K562 (cell line): ENCODE measurements at regions not wholly inside any gene's neighbourhood (a gene's known extent, or its start where the extent isn't known, plus 50 kb on each side); places are given as distances from the start of the nearest gene placed in this dataset.

ENCODE experiments used
- ATAC-seq: fragments of 200-7000 bp; cut with Tn5 transposase; 3 replicates; pipeline ENCODE4 v1.9.1; 2020; ENCODE audit warnings: moderate library complexity
- BruUV-seq: library from RNA; stranded (reverse); fragments of 400-500 nt; replicated peaks from 2 replicates; lab custom pipeline; 2021; lab: Mats Ljungman, UMichigan
- CTCF ChIA-PET: fragments of 300-600 bp; formaldehyde crosslinking; extraction: SDS; loops from one replicate; lab custom pipeline; 2021; ENCODE audit warnings: low intra/inter-chr PET ratio; lab: Yijun Ruan, JAX
- POLR2A ChIA-PET: fragments of 300-600, 350-650 bp; sonication (Branson Sonifier 250); formaldehyde crosslinking; extraction: SDS; loops from one replicate; lab custom pipeline; 2021; ENCODE audit warnings: antibody characterized with exemption, inconsistent platforms; lab: Yijun Ruan, JAX
- DNase-seq, 4 experiments: peaks; one replicate each; pipeline versions ENCODE4 v3.0.0 to v3.0.0-alpha.2; 2011 to 2018; ENCODE audit warnings: low spot score in 3 of 4, mixed read lengths in 3 of 4; ENCODE audit errors: extremely low read depth in 1 of 4
- FAIRE-seq: peaks from 2 replicates; lab custom pipeline; 2011; peaks lifted over from hg19 to GRCh38; lab: Jason Lieb, UNC
- H2AFZ ChIP-seq: 2 replicates; pipeline ENCODE4 v1.6.0; 2011; ENCODE audit warnings: low read depth, low read length, control low read depth, inconsistent platforms
- H3K27ac ChIP-seq: fragments of 200-600 bp; 3 replicates; pipeline ENCODE4 v1.8.0; 2011; ENCODE audit warnings: low read depth, mild to moderate bottlenecking, control low read depth, inconsistent platforms, low read length, moderate library complexity, mixed read lengths; ENCODE audit errors: extremely low read depth
- H3K27me3 ChIP-seq, 2 experiments: fragments of 300-600 bp in 1 of 2; 2 replicates in 1 of 2; 3 replicates in 1 of 2; pipeline versions ENCODE4 v1.6.0 to v1.8.0; 2011; ENCODE audit warnings: inconsistent platforms in 2 of 2, low read length in 2 of 2, mild to moderate bottlenecking in 1 of 2, mixed read lengths in 1 of 2, moderate library complexity in 1 of 2; ENCODE audit not compliant: control insufficient read depth in 2 of 2, insufficient read depth in 2 of 2
- H3K36me3 ChIP-seq: fragments of 300-600 bp; 3 replicates; pipeline ENCODE4 v1.8.0; 2011; ENCODE audit warnings: mild to moderate bottlenecking, low read length, inconsistent platforms; ENCODE audit not compliant: control insufficient read depth, insufficient read depth
- H3K4me1 ChIP-seq, 2 experiments: fragments of 200-600 bp in 1 of 2; replicated peaks in 1 of 2; 2 replicates in 1 of 2; 3 replicates in 1 of 2; pipeline versions ENCODE4 v1.5.1 to v1.8.0; 2011; ENCODE audit warnings: inconsistent platforms in 2 of 2, low read length in 2 of 2, mild to moderate bottlenecking in 1 of 2, mixed read lengths in 1 of 2, moderate library complexity in 1 of 2; ENCODE audit not compliant: control insufficient read depth in 2 of 2, insufficient read depth in 2 of 2
- H3K4me2 ChIP-seq: 2 replicates; pipeline ENCODE4 v1.6.1; 2011; ENCODE audit warnings: low read length, control low read depth, inconsistent platforms, mixed read lengths; ENCODE audit not compliant: insufficient read depth
- H3K4me3 ChIP-seq: fragments of 200-600 bp; sonication (generic), shearing (Covaris generic); 2 replicates; pipeline ENCODE4 v1.5.1; 2016; ENCODE audit warnings: control low read depth, inconsistent platforms
- H3K79me2 ChIP-seq: fragments of 200-600 bp; 3 replicates; pipeline ENCODE4 v1.8.0; 2011; ENCODE audit warnings: low read length, inconsistent platforms; ENCODE audit not compliant: control insufficient read depth, insufficient read depth
- H3K9ac ChIP-seq, 2 experiments: 2 replicates each; pipeline versions ENCODE4 v1.6.0 to v1.6.1; 2011; ENCODE audit warnings: low read depth in 2 of 2, low read length in 2 of 2, control low read depth in 1 of 2, inconsistent platforms in 1 of 2, mild to moderate bottlenecking in 1 of 2, mixed read lengths in 1 of 2; ENCODE audit not compliant: insufficient read depth in 1 of 2
- H3K9me1 ChIP-seq: one replicate; pipeline ENCODE4 v1.6.0; 2011; ENCODE audit warnings: inconsistent platforms, mild to moderate bottlenecking, low read length, moderate library complexity; ENCODE audit not compliant: control insufficient read depth, insufficient read depth
- H3K9me3 ChIP-seq: replicated peaks from 2 replicates; pipeline ENCODE4 v1.5.1; 2011; ENCODE audit warnings: low read depth, low read length, inconsistent platforms; ENCODE audit not compliant: control insufficient read depth, insufficient read depth
- H4K20me1 ChIP-seq: replicated peaks from 2 replicates; pipeline ENCODE4 v1.6.1; 2011; ENCODE audit warnings: low read length, inconsistent platforms, mixed read lengths; ENCODE audit not compliant: control insufficient read depth, insufficient read depth
- CBFA2T3 ChIP-seq: fragments of 450-650 bp; IDR thresholded peaks from 2 replicates; pipeline ENCODE4 v1.6.1; 2017
- CC2D1A ChIP-seq: fragments of 450-650 bp; IDR thresholded peaks from 2 replicates; pipeline ENCODE4 v1.6.1; 2017; ENCODE audit warnings: mild to moderate bottlenecking
- EP300 ChIP-seq: IDR thresholded peaks from 2 replicates; pipeline ENCODE4 v1.6.1; 2012; ENCODE audit warnings: low read length, improper control_type of control experiment
- GABPB2 ChIP-seq: fragments of 250-450 bp; sonication (Bioruptor Pico); conservative IDR thresholded peaks from 2 replicates; pipeline ENCODE4 v1.5.1; 2021; ENCODE audit warnings: mild to moderate bottlenecking
- MCM2 ChIP-seq: fragments of 450-650 bp; IDR thresholded peaks from 2 replicates; pipeline ENCODE4 v1.6.1; 2017; ENCODE audit warnings: low read depth, mild to moderate bottlenecking
- MTF1 ChIP-seq: fragments of 250-450 bp; sonication (Bioruptor Pico); IDR thresholded peaks from 2 replicates; pipeline ENCODE4 v1.9.0; 2021; ENCODE audit warnings: moderate library complexity, mild to moderate bottlenecking, inconsistent platforms, borderline replicate concordance
- NFIC ChIP-seq: fragments of 450-650 bp; IDR thresholded peaks from 2 replicates; pipeline ENCODE4 v1.6.1; 2017; ENCODE audit warnings: mild to moderate bottlenecking, inconsistent platforms
- NR2F6 ChIP-seq: fragments of 450-650 bp; formaldehyde crosslinking; IDR thresholded peaks from 2 replicates; pipeline ENCODE4 v1.4.0; 2020; ENCODE audit warnings: mild to moderate bottlenecking
- NUFIP1 ChIP-seq: fragments of 450-650 bp; IDR thresholded peaks from 2 replicates; pipeline ENCODE4 v1.6.1; 2018; ENCODE audit not compliant: partially characterized antibody
- POLR2G ChIP-seq: fragments of 200-400 bp; formaldehyde crosslinking; IDR thresholded peaks from 2 replicates; pipeline ENCODE4 v1.6.1; 2017; ENCODE audit warnings: low read depth, mild to moderate bottlenecking, antibody characterized with exemption, low read length, moderate library complexity
- RAD21 ChIP-seq, 2 experiments: fragments of 250-450 bp in 1 of 2; fragments of 450-650 bp in 1 of 2; sonication (Bioruptor Pico) in 1 of 2; formaldehyde crosslinking in 1 of 2; IDR thresholded peaks in 1 of 2; conservative IDR thresholded peaks in 1 of 2; 2 replicates each; pipeline versions ENCODE4 v1.4.0 to v1.8.0; 2020 to 2022; ENCODE audit warnings: mild to moderate bottlenecking in 2 of 2, moderate library complexity in 1 of 2
- ZNF184 ChIP-seq: sonication (generic); formaldehyde crosslinking; IDR thresholded peaks from 2 replicates; pipeline ENCODE4 v1.5.0; 2020; ENCODE audit warnings: missing genetic modification reagents
- ZNF668 ChIP-seq: fragments of 250-450 bp; sonication (Bioruptor Pico); IDR thresholded peaks from 2 replicates; pipeline ENCODE4 v1.8.0; 2022; ENCODE audit warnings: mild to moderate bottlenecking, inconsistent platforms
- WGBS: fragments of 100-300 bp; shearing (Covaris generic); methylation state at CpG from one replicate; pipeline ENCODE4 v1.1.6; 2016; ENCODE audit warnings: low coverage, mixed read lengths; ENCODE audit not compliant: insufficient coverage; ENCODE audit errors: missing lambda C conversion rate; 5-methylcytosine and 5-hydroxymethylcytosine counted together
- in situ Hi-C: fragments of 300-500 bp; cut with MboI; formaldehyde crosslinking; loops from 4 replicates; pipeline ENCODE4 v1.15.0; 2018; ENCODE audit warnings: inconsistent platforms, mixed read lengths
- intact Hi-C: fragments of 100-400 bp; cut with micrococcal nuclease; formaldehyde crosslinking; loops from 2 replicates; pipeline ENCODE4 v1.14.2; 2022
- TF ChIP-seq, protein P1 (sequence below): fragments of 250-450 bp; sonication (Bioruptor Pico); IDR thresholded peaks from 2 replicates; pipeline ENCODE4 v1.8.0; 2021; ENCODE audit warnings: moderate library complexity, mild to moderate bottlenecking, inconsistent platforms
- TF ChIP-seq, protein P2 (sequence below): fragments of 250-450 bp; sonication (Bioruptor Pico); IDR thresholded peaks from 2 replicates; pipeline ENCODE4 v1.6.1; 2021; ENCODE audit warnings: mild to moderate bottlenecking
- TF ChIP-seq, protein P3 (sequence below), 3 experiments: IDR thresholded peaks in 2 of 3; conservative IDR thresholded peaks in 1 of 3; 2 replicates each; pipeline ENCODE4 v1.5.1; 2011 to 2012; ENCODE audit warnings: low read length in 3 of 3, mild to moderate bottlenecking in 3 of 3, control low read depth in 2 of 3, improper control_type of control experiment in 1 of 3, inconsistent platforms in 1 of 3, low read depth in 1 of 3, mixed read lengths in 1 of 3, moderate library complexity in 1 of 3; ENCODE audit not compliant: insufficient read depth in 2 of 3

DNA sequence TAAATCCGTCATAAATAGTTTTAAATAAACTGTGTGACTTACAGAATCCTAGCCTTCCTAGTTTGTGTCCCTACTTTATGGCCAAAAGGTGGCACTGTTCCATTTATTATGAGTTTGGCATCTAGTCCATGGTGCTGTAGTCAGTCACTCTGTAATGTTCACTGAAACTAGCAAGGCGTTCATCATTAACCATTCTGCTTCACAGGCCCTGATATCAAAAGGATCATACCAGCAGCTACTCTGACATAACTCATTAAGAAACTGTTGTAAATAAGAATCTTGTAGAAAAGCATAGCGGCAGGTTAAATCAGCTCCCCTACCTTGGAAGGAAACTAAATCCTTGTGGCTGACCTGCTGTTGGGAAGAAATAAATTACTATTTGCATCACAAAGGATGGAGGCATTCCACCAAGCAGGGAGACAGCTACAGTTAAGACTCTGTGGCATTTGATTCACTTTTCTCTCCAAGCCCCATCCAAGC is 919.6 kb upstream of the DIAPH2 start:
- H3K4me3 ChIP-seq, result no peak overlapping the region
- intact Hi-C loops, result no loop called here
- ChIA-PET CTCF (no interaction called here), POLR2A (no interaction called here)
- BruUV-seq, result no TSS peak
- WGBS, result 0% methylated on average over 3 of the region's 3 CpGs
- peak in 2 of 4 experiments; percentile 1 to 14 for DNase-seq
- no peaks in the 10 kb centered on the region for H3K27me3 ChIP-seq
- H3K27ac ChIP-seq, result no peak overlapping the region
- no peak overlapping the region for H2AFZ ChIP-seq
- no peaks in the 10 kb centered on the region for H4K20me1 ChIP-seq
- H3K4me2 ChIP-seq, result no peak overlapping the region
- TF ChIP-seq NUFIP1 (no peak), GABPB2 (no peak), CBFA2T3 (no peak), NFIC (no peak), EP300 (no peak), MTF1 (CRISPR knock-in tag) (no peak), CC2D1A (no peak), NR2F6 (CRISPR knock-in tag) (no peak), POLR2G (no peak), MCM2 (no peak), ZNF668 (CRISPR knock-in tag) (no peak), RAD21 (CRISPR knock-in tag; conservative IDR thresholded peaks at IDR 0.05 in 1 of 2, IDR thresholded peaks at IDR 0.05 in 1 of 2) (peak in 1 of 2 experiments; percentile 40; a peak in 1 of 4 replicates), ZNF184 (no peak)
- TF ChIP-seq, protein P1, sequence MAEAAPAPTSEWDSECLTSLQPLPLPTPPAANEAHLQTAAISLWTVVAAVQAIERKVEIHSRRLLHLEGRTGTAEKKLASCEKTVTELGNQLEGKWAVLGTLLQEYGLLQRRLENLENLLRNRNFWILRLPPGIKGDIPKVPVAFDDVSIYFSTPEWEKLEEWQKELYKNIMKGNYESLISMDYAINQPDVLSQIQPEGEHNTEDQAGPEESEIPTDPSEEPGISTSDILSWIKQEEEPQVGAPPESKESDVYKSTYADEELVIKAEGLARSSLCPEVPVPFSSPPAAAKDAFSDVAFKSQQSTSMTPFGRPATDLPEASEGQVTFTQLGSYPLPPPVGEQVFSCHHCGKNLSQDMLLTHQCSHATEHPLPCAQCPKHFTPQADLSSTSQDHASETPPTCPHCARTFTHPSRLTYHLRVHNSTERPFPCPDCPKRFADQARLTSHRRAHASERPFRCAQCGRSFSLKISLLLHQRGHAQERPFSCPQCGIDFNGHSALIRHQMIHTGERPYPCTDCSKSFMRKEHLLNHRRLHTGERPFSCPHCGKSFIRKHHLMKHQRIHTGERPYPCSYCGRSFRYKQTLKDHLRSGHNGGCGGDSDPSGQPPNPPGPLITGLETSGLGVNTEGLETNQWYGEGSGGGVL, result no peak
- TF ChIP-seq, protein P2, sequence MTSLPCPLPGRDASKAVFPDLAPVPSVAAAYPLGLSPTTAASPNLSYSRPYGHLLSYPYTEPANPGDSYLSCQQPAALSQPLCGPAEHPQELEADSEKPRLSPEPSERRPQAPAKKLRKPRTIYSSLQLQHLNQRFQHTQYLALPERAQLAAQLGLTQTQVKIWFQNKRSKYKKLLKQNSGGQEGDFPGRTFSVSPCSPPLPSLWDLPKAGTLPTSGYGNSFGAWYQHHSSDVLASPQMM (CRISPR knock-in tag), result no peak
- TF ChIP-seq, protein P3, sequence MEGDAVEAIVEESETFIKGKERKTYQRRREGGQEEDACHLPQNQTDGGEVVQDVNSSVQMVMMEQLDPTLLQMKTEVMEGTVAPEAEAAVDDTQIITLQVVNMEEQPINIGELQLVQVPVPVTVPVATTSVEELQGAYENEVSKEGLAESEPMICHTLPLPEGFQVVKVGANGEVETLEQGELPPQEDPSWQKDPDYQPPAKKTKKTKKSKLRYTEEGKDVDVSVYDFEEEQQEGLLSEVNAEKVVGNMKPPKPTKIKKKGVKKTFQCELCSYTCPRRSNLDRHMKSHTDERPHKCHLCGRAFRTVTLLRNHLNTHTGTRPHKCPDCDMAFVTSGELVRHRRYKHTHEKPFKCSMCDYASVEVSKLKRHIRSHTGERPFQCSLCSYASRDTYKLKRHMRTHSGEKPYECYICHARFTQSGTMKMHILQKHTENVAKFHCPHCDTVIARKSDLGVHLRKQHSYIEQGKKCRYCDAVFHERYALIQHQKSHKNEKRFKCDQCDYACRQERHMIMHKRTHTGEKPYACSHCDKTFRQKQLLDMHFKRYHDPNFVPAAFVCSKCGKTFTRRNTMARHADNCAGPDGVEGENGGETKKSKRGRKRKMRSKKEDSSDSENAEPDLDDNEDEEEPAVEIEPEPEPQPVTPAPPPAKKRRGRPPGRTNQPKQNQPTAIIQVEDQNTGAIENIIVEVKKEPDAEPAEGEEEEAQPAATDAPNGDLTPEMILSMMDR (IDR thresholded peaks at IDR 0.05 in 2 of 3, conservative IDR thresholded peaks at IDR 0.05 in 1 of 3; ENCODE audit: insufficient read depth in 2 of 3, low read depth in 1 of 3, low read length in 3 of 3), result peak in 2 of 3 experiments; percentile 22 to 24; a peak in 1 of 6 replicates
- TF ChIP-seq, all 486 proteins: peak for 2
- in situ Hi-C loops, result no loop called here
- no peak for FAIRE-seq
- Histone ChIP-seq H3K9me1 (no peaks in the 10 kb centered on the region), H3K79me2 (no peaks in the 10 kb centered on the region), H3K9ac (no peak overlapping the region), H3K36me3 (no peaks in the 10 kb centered on the region), H3K4me1 (no peaks in the 10 kb centered on the region), H3K9me3 (no peaks in the 10 kb centered on the region)
- no peak for ATAC-seq
